Osteocyte (in vitro differentiated cells): ENCODE measurements at regions not wholly inside any gene's neighbourhood (a gene's known extent, or its start where the extent isn't known, plus 50 kb on each side); places are given as distances from the start of the nearest gene placed in this dataset.

Source experiments
- DNase-seq: peaks from one replicate; pipeline ENCODE4 v3.0.0; 2021; ENCODE audit warnings: mixed read lengths; ENCODE audit not compliant: unreplicated experiment; ENCODE audit errors: extremely low spot score
- H3K27ac Mint-ChIP-seq: one replicate; pipeline ENCODE4 v1.8.0; 2021; ENCODE audit warnings: mild to moderate bottlenecking, mixed read lengths; ENCODE audit not compliant: unreplicated experiment
- H3K27me3 Mint-ChIP-seq: one replicate; pipeline ENCODE4 v1.8.0; 2021; ENCODE audit warnings: mixed read lengths; ENCODE audit not compliant: unreplicated experiment
- H3K36me3 Mint-ChIP-seq: one replicate; pipeline ENCODE4 v1.8.0; 2021; ENCODE audit warnings: mixed read lengths; ENCODE audit not compliant: unreplicated experiment
- H3K4me1 Mint-ChIP-seq: one replicate; pipeline ENCODE4 v1.8.0; 2021; ENCODE audit warnings: mixed read lengths; ENCODE audit not compliant: unreplicated experiment
- H3K4me3 Mint-ChIP-seq: one replicate; pipeline ENCODE4 v1.8.0; 2021; ENCODE audit warnings: mild to moderate bottlenecking, moderate library complexity, mixed read lengths; ENCODE audit not compliant: unreplicated experiment
- H3K9me3 Mint-ChIP-seq: one replicate; pipeline ENCODE4 v1.8.0; 2021; ENCODE audit warnings: mixed read lengths; ENCODE audit not compliant: unreplicated experiment
- TF ChIP-seq, protein P1 (sequence below): fragments of 200-600 bp; sonication (generic); IDR thresholded peaks from 2 replicates; pipeline ENCODE4 v1.5.0; 2021; ENCODE audit warnings: antibody characterized with exemption, mild to moderate bottlenecking, moderate library complexity

DNA sequence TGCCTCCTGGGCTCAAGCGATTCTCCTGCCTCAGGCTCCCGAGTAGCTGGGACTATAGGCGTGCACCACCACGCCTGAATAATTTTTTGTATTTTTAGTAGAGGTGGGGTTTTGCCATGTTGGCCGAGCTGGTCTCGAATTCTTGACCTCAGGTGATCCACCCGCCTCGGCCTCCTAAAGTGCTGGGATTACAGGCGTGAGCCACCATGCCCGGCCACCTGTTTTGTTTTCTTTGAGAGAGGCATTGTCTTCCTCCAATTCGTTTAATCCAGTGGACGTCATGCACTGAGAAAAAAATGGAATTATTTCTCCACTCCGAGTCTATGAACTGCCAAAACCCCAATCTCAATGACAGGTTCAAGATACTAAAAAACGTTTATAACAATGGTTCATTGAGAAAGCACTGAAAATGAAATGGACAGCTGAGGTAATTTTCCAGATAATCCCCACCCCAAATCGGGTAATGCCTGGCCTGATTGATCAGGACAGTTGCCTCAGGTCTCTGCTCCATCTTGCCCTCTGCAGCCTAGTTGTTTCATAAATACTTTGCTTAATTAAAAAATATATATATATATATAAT is 132.7 kb upstream of the PARP11 start:
- no peak for DNase-seq
- peaks cover 1% of the 10 kb centered on the region for H3K9me3 Mint-ChIP-seq
- peaks cover 19% of the 10 kb centered on the region for H3K27me3 Mint-ChIP-seq
- H3K27ac Mint-ChIP-seq, result no peak overlapping the region
- TF ChIP-seq, protein P1, sequence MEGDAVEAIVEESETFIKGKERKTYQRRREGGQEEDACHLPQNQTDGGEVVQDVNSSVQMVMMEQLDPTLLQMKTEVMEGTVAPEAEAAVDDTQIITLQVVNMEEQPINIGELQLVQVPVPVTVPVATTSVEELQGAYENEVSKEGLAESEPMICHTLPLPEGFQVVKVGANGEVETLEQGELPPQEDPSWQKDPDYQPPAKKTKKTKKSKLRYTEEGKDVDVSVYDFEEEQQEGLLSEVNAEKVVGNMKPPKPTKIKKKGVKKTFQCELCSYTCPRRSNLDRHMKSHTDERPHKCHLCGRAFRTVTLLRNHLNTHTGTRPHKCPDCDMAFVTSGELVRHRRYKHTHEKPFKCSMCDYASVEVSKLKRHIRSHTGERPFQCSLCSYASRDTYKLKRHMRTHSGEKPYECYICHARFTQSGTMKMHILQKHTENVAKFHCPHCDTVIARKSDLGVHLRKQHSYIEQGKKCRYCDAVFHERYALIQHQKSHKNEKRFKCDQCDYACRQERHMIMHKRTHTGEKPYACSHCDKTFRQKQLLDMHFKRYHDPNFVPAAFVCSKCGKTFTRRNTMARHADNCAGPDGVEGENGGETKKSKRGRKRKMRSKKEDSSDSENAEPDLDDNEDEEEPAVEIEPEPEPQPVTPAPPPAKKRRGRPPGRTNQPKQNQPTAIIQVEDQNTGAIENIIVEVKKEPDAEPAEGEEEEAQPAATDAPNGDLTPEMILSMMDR, result no peak
- H3K4me3 Mint-ChIP-seq, result no peak overlapping the region
- no peaks in the 10 kb centered on the region for H3K36me3 Mint-ChIP-seq
- no peaks in the 10 kb centered on the region for H3K4me1 Mint-ChIP-seq

DNA sequence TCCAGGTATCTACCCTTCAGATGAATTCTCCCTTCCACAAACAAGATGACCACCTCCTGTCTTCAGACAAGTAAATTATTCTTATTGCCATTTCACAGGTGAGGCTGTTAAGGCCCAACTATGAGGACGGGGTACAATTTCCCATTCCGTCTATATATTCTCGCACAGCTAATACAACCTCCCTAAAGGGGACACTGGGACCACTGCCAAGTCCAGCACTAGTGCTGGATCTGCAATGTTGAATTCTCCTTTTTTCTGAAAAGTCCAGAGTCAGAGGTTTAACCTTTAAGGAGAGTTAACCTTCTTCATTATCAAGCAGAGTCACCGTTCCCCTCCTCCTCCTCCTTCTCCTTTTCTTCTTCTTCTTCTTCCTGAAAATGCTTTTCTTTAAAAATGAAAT is 130.4 kb upstream of the PARP11 start:
- TF ChIP-seq, protein P1, result no peak
- no peak overlapping the region for H3K4me3 Mint-ChIP-seq
- no peaks in the 10 kb centered on the region for H3K36me3 Mint-ChIP-seq
- no peak overlapping the region for H3K27ac Mint-ChIP-seq
- H3K9me3 Mint-ChIP-seq, result peaks cover 7% of the 10 kb centered on the region
- peaks cover 12% of the 10 kb centered on the region for H3K27me3 Mint-ChIP-seq
- no peak for DNase-seq
- H3K4me1 Mint-ChIP-seq, result no peaks in the 10 kb centered on the region

DNA sequence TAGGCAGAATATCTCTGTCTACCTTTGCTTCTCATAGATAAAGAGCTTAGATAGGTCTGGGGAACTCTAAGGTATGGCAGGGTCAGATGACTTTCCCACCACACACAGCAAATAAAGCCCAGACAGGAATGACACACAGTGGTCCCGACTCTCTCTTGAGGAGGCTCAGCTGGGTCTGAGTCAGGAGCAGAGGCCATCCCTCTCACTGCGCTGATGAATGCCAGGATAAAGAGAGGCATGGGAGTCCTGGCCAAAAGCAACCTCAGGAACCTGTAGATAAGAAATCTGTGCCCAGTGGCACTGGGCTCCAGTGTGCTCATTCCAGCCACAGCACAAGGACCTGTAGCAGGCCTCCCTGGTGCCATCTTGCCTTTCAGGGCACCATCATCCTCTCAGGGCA is 129.4 kb upstream of the PARP11 start:
- Mint-ChIP-seq H3K4me1 (no peaks in the 10 kb centered on the region), H3K9me3 (peaks cover 7% of the 10 kb centered on the region), H3K4me3 (no peak overlapping the region), H3K27me3 (peaks cover 15% of the 10 kb centered on the region), H3K36me3 (no peaks in the 10 kb centered on the region), H3K27ac (no peak overlapping the region)
- DNase-seq, result no peak
- TF ChIP-seq, protein P1, result no peak

DNA sequence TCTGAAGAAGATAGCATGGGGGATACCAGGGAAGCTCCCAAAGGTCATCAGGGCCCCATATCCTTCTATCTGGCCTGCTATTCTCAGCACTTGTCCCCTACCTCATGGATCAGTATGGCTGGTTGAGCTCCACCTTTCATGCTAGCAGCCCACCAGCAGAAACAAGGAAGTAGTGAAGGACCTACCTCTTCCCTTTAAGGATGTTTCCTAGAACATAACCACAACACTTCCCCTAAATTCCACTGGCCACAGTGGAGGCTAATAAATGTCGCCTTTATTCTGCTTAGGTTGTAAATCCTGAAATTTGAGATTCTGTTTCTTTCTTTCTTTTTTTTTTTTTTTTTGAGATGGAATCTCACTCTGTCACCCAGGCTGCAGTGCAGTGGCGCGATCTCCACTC is 128.6 kb upstream of the PARP11 start:
- TF ChIP-seq, protein P1, result no peak
- Mint-ChIP-seq H3K9me3 (peaks cover 7% of the 10 kb centered on the region), H3K27me3 (peaks cover 13% of the 10 kb centered on the region), H3K4me3 (no peak overlapping the region), H3K4me1 (no peaks in the 10 kb centered on the region), H3K36me3 (no peaks in the 10 kb centered on the region), H3K27ac (no peak overlapping the region)
- no peak for DNase-seq

DNA sequence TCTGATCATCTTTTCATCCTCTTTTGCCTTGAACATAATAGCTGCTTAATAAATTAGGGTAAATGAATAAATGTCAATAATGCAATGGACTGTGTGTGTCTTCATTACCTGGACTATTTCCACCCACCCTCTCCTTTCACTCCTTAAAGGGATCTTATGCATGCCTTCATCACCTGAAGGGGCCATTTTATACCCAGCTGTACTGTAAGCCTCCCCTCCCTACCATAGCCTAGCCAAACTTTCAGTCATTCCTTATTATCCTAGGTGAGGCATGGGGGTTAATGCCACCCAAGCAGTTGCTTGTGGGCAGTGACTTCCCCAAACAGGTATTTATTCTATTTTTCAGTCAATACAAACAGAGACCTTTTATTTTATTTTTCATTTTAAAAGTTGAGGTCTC is 127.8 kb upstream of the PARP11 start:
- no peaks in the 10 kb centered on the region for H3K4me1 Mint-ChIP-seq
- DNase-seq, result no peak
- H3K9me3 Mint-ChIP-seq, result peaks cover 7% of the 10 kb centered on the region
- H3K4me3 Mint-ChIP-seq, result no peak overlapping the region
- H3K27ac Mint-ChIP-seq, result no peak overlapping the region
- H3K36me3 Mint-ChIP-seq, result no peaks in the 10 kb centered on the region
- H3K27me3 Mint-ChIP-seq, result peaks cover 19% of the 10 kb centered on the region
- TF ChIP-seq, protein P1, result no peak
